Activated B cell treated with CpG ODN at 0.5 μM for 24 hours (primary cell): ENCODE measurements at regions not wholly inside any gene's neighbourhood (a gene's known extent, or its start where the extent isn't known, plus 50 kb on each side); places are given as distances from the start of the nearest gene placed in this dataset.

ENCODE experiments used
- ATAC-seq: fragments of 200-7000 bp; cut with Tn5 transposase; one replicate; pipeline ENCODE4 v1.10.0; 2021; ENCODE audit warnings: low read depth, mild to moderate bottlenecking, moderate library complexity
- CTCF ChIA-PET: fragments of 350-600 bp; sonication (Branson Sonifier 250); formaldehyde crosslinking; loops from one replicate; lab custom pipeline; 2021; ENCODE audit warnings: antibody characterized with exemption; lab: Charles Lee
- POLR2A ChIA-PET: fragments of 350-600 bp; sonication (Branson Sonifier 250); formaldehyde crosslinking; loops from one replicate; lab custom pipeline; 2021; ENCODE audit warnings: antibody characterized with exemption; lab: Charles Lee
- DNase-seq: peaks from one replicate; pipeline ENCODE4 v3.0.0; 2022
- H3K27ac Mint-ChIP-seq: one replicate; pipeline ENCODE4 v1.8.0; 2020; ENCODE audit warnings: mixed read lengths
- H3K27me3 Mint-ChIP-seq: one replicate; pipeline ENCODE4 v1.8.0; 2021; ENCODE audit warnings: mixed read lengths
- H3K36me3 Mint-ChIP-seq: one replicate; pipeline ENCODE4 v1.8.0; 2021; ENCODE audit warnings: low read depth, mixed read lengths
- H3K4me1 Mint-ChIP-seq: one replicate; pipeline ENCODE4 v1.8.0; 2021; ENCODE audit warnings: mixed read lengths
- H3K4me3 Mint-ChIP-seq: one replicate; pipeline ENCODE4 v1.8.0; 2020; ENCODE audit warnings: mild to moderate bottlenecking, mixed read lengths
- H3K9me3 Mint-ChIP-seq: one replicate; pipeline ENCODE4 v1.8.0; 2020; ENCODE audit warnings: mixed read lengths
- CTCF ChIP-seq: fragments of 200-600 bp; IDR thresholded peaks from one replicate; pipeline ENCODE4 v1.8.0; 2022; ENCODE audit warnings: antibody characterized with exemption, mild to moderate bottlenecking
- intact Hi-C: fragments of 100-400 bp; cut with micrococcal nuclease; formaldehyde crosslinking; loops from one replicate; pipeline ENCODE4 v1.15.1; 2024

- Mint-ChIP-seq H3K27me3 (no peaks in the 10 kb centered on the region), H3K4me1 (peaks cover 35% of the 10 kb centered on the region), H3K9me3 (peaks cover 12% of the 10 kb centered on the region), H3K4me3 (no peak overlapping the region), H3K36me3 (peaks cover 86% of the 10 kb centered on the region), H3K27ac (no peak overlapping the region)
- ChIA-PET CTCF (no interaction called here), POLR2A (no interaction called here)
- intact Hi-C loops, result no loop called here
- no peak for TF ChIP-seq CTCF
- no peak for DNase-seq
- no peak for ATAC-seq
Observed at GRCh38 chr6:11298651-11299420, 66.4 kb upstream of the NEDD9 start.

- Mint-ChIP-seq H3K27ac (no peak overlapping the region), H3K4me1 (peaks cover 28% of the 10 kb centered on the region), H3K27me3 (no peaks in the 10 kb centered on the region), H3K9me3 (peaks cover 12% of the 10 kb centered on the region), H3K36me3 (peaks cover 85% of the 10 kb centered on the region), H3K4me3 (no peak overlapping the region)
- ATAC-seq (no peak), DNase-seq (no peak)
- TF ChIP-seq CTCF, result no peak
- POLR2A ChIA-PET, result no interaction called here
- CTCF ChIA-PET, result no interaction called here
- intact Hi-C loops, result no loop called here
Observed at GRCh38 chr6:11297376-11297729, 64.9 kb upstream of the NEDD9 start.

- POLR2A ChIA-PET, result no interaction called here
- no peaks in the 10 kb centered on the region for H3K27me3 Mint-ChIP-seq
- intact Hi-C loops, result no loop called here
- peaks cover 11% of the 10 kb centered on the region for H3K9me3 Mint-ChIP-seq
- H3K36me3 Mint-ChIP-seq, result peaks cover 88% of the 10 kb centered on the region
- no peak overlapping the region for H3K4me3 Mint-ChIP-seq
- H3K27ac Mint-ChIP-seq, result no peak overlapping the region
- peaks cover 26% of the 10 kb centered on the region for H3K4me1 Mint-ChIP-seq
- CTCF ChIA-PET, result no interaction called here
- no peak for TF ChIP-seq CTCF
- no peak for ATAC-seq
- DNase-seq, result no peak
Observed at GRCh38 chr6:11296449-11297375, 64.2 kb upstream of the NEDD9 start.

- Mint-ChIP-seq H3K36me3 (peaks cover 84% of the 10 kb centered on the region), H3K9me3 (peaks cover 7% of the 10 kb centered on the region), H3K4me3 (no peak overlapping the region), H3K27ac (peak overlapping the region; percentile 19), H3K27me3 (no peaks in the 10 kb centered on the region), H3K4me1 (peaks cover 19% of the 10 kb centered on the region)
- CTCF ChIA-PET, result no interaction called here
- intact Hi-C loops, result no loop called here
- TF ChIP-seq CTCF, result no peak
- ATAC-seq (no peak), DNase-seq (no peak)
- POLR2A ChIA-PET, result no interaction called here
Observed at GRCh38 chr6:11295969-11296368, 63.5 kb upstream of the NEDD9 start.

- intact Hi-C loops, result no loop called here
- DNase-seq (no peak), ATAC-seq (no peak)
- TF ChIP-seq CTCF, result no peak
- Mint-ChIP-seq H3K4me1 (peaks cover 8% of the 10 kb centered on the region), H3K36me3 (peaks cover 81% of the 10 kb centered on the region), H3K9me3 (peaks cover 2% of the 10 kb centered on the region), H3K27me3 (no peaks in the 10 kb centered on the region), H3K27ac (no peak overlapping the region), H3K4me3 (no peak overlapping the region)
- ChIA-PET POLR2A (no interaction called here), CTCF (no interaction called here)
Observed at GRCh38 chr6:11294228-11294627, 61.8 kb upstream of the NEDD9 start.
